Left ventricle myocardium inferior (tissue), 1 donor: ENCODE measurements at regions not wholly inside any gene's neighbourhood (a gene's known extent, or its start where the extent isn't known, plus 50 kb on each side); places are given as distances from the start of the nearest gene placed in this dataset.

Experiments
- DNase-seq: peaks from one replicate; pipeline ENCODE4 v3.0.0-alpha.2; 2020
- H3K27ac ChIP-seq: fragments of 200-600 bp; replicated peaks from 2 replicates; pipeline ENCODE4 v1.8.0; 2021
- H3K27me3 ChIP-seq: fragments of 200-600 bp; 2 replicates; pipeline ENCODE4 v1.8.0; 2021; ENCODE audit warnings: low read depth
- H3K36me3 ChIP-seq: fragments of 200-600 bp; 2 replicates; pipeline ENCODE4 v1.8.0; 2021
- H3K4me1 ChIP-seq: fragments of 200-600 bp; 2 replicates; pipeline ENCODE4 v1.8.0; 2021
- H3K4me3 ChIP-seq: fragments of 200-600 bp; 2 replicates; pipeline ENCODE4 v1.8.0; 2021; ENCODE audit warnings: mild to moderate bottlenecking, moderate library complexity
- H3K9me3 ChIP-seq: fragments of 200-600 bp; replicated peaks from 2 replicates; pipeline ENCODE4 v1.8.0; 2021
- CTCF ChIP-seq: fragments of 200-600 bp; IDR thresholded peaks from 2 replicates; pipeline ENCODE4 v1.8.0; 2021; ENCODE audit warnings: antibody characterized with exemption, mild to moderate bottlenecking, borderline replicate concordance
- intact Hi-C: fragments of 100-400 bp; cut with micrococcal nuclease; formaldehyde crosslinking; loops from one replicate; pipeline ENCODE4 v1.11.0; 2022
- donor health status: DM: no; HTN: yes; CAD: no; lungs with severe emphysema.

DNA sequence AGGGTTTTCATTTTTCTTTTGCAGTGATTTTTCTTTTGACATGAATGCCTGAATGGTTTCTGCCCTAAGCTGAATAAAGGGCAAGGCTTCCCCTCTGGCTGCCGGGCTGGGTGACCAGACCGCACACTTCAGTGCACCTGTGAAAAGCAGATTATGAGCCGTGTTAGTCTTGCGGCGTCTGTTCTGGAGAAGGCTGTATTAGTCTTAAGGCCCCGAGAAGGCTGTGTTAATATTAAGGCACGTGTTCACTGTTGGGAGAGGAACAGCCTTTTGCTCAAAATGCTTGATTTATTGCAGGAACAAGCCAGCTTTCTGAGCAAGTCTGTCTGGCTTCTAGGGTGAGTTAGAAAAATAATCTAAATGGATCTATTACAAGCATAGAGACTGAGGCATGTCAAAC is 54.7 kb upstream of the DNAH14 start:
- intact Hi-C loops: no loop called here
- TF ChIP-seq CTCF: no peak
- Histone ChIP-seq H3K27me3 (peaks cover 70% of the 10 kb centered on the region), H3K9me3 (peaks cover under 1% of the 10 kb centered on the region), H3K27ac (no peak overlapping the region), H3K36me3 (no peaks in the 10 kb centered on the region), H3K4me3 (no peak overlapping the region), H3K4me1 (no peaks in the 10 kb centered on the region)
- DNase-seq: no peak

GRCh38 chr1:224879162-224879803 is 50.2 kb upstream of the DNAH14 start:
- H3K27me3 ChIP-seq: peaks cover 90% of the 10 kb centered on the region
- H3K4me1 ChIP-seq: no peaks in the 10 kb centered on the region
- intact Hi-C loops: no loop called here
- H3K36me3 ChIP-seq: no peaks in the 10 kb centered on the region
- no peak overlapping the region for H3K4me3 ChIP-seq
- no peak for TF ChIP-seq CTCF
- DNase-seq: no peak
- no peak overlapping the region for H3K27ac ChIP-seq
- H3K9me3 ChIP-seq: no peaks in the 10 kb centered on the region
